Tibial artery (tissue), 4 donors: ENCODE measurements at regions not wholly inside any gene's neighbourhood (a gene's known extent, or its start where the extent isn't known, plus 50 kb on each side); places are given as distances from the start of the nearest gene placed in this dataset.

Source experiments
- DNase-seq, 2 donors: peaks; one replicate each; pipeline ENCODE4 v3.0.0-alpha.2; 2019
- H3K27ac ChIP-seq, 2 donors: fragments of 200-600 bp; sonication (generic) in 1 of 2; 1 replicate in 1 of 2; 2 replicates in 1 of 2; pipeline ENCODE4 v1.5.1; 2018 to 2019; ENCODE audit warnings: mild to moderate bottlenecking in 1 of 2
- H3K27me3 ChIP-seq, 2 donors: fragments of 200-600 bp; sonication (generic) in 1 of 2; one replicate each; pipeline versions ENCODE4 v1.5.1 to v1.6.0; 2016 to 2019
- H3K36me3 ChIP-seq, 3 donors: fragments of 200-600 bp; sonication (generic) in 2 of 3; one replicate each; pipeline ENCODE4 v1.5.1; 2016 to 2019; ENCODE audit warnings: mild to moderate bottlenecking in 2 of 3
- H3K4me1 ChIP-seq, 4 donors: fragments of 200-600 bp; sonication (generic) in 2 of 4; 1 replicate in 3 of 4; 2 replicates in 1 of 4; pipeline ENCODE4 v1.5.1; 2016 to 2019
- H3K4me3 ChIP-seq, 2 donors: fragments of 200-600 bp; sonication (generic) in 1 of 2; 1 replicate in 1 of 2; 2 replicates in 1 of 2; pipeline ENCODE4 v1.5.1; 2018 to 2019; ENCODE audit warnings: mild to moderate bottlenecking in 2 of 2
- H3K9me3 ChIP-seq, 3 donors: fragments of 200-600 bp; sonication (generic) in 1 of 3; one replicate each; pipeline ENCODE4 v1.5.1; 2016 to 2019
- CTCF ChIP-seq, 2 experiments: fragments of 200-600 bp in 1 of 2; fragments of 450-650 bp in 1 of 2; IDR thresholded peaks; one replicate each; pipeline ENCODE4 v1.5.1; 2017 to 2019; ENCODE audit warnings: antibody characterized with exemption in 2 of 2, mild to moderate bottlenecking in 1 of 2, moderate library complexity in 1 of 2
- intact Hi-C: fragments of 100-400 bp; cut with DNase I; formaldehyde crosslinking; loops from one replicate; pipeline ENCODE4 v1.15.0; 2023; ENCODE audit warnings: low total_unique reads

GRCh38 chr10:6863381-6863780 is 283.3 kb upstream of the PRKCQ start:
- Histone ChIP-seq H3K4me1 (no peaks in the 10 kb centered on the region), H3K27ac (no peak overlapping the region), H3K9me3 (no peaks in the 10 kb centered on the region), H3K36me3 (no peaks in the 10 kb centered on the region), H3K4me3 (no peak overlapping the region), H3K27me3 (no peaks in the 10 kb centered on the region)
- DNase-seq: no peak
- no peak for TF ChIP-seq CTCF (IDR thresholded peaks at IDR 0.05)
- intact Hi-C loops: no loop called here

GRCh38 chr10:6850452-6850851 is 270.4 kb upstream of the PRKCQ start:
- H3K27ac ChIP-seq: no peak overlapping the region
- no peaks in the 10 kb centered on the region for H3K27me3 ChIP-seq
- intact Hi-C loops: no loop called here
- H3K9me3 ChIP-seq: no peaks in the 10 kb centered on the region
- DNase-seq: no peak
- no peaks in the 10 kb centered on the region for H3K36me3 ChIP-seq
- H3K4me3 ChIP-seq: no peak overlapping the region
- TF ChIP-seq CTCF (IDR thresholded peaks at IDR 0.05): no peak
- H3K4me1 ChIP-seq: no peaks in the 10 kb centered on the region

GRCh38 chr10:6847561-6847960 is 267.5 kb upstream of the PRKCQ start:
- H3K27me3 ChIP-seq: no peaks in the 10 kb centered on the region
- H3K36me3 ChIP-seq: no peaks in the 10 kb centered on the region
- TF ChIP-seq CTCF (IDR thresholded peaks at IDR 0.05): no peak
- no peak for DNase-seq
- H3K4me1 ChIP-seq: no peaks in the 10 kb centered on the region
- intact Hi-C loops: no loop called here
- no peak overlapping the region for H3K4me3 ChIP-seq
- H3K9me3 ChIP-seq: peaks cover 0 to 5% (median 0%) of the 10 kb centered on the region in 3 donors
- no peak overlapping the region for H3K27ac ChIP-seq

GRCh38 chr10:6843894-6844650 is 264.0 kb upstream of the PRKCQ start:
- Histone ChIP-seq H3K36me3 (no peaks in the 10 kb centered on the region), H3K9me3 (peaks cover 0 to 10% (median 0%) of the 10 kb centered on the region in 3 donors), H3K27ac (no peak overlapping the region), H3K4me1 (no peaks in the 10 kb centered on the region), H3K4me3 (no peak overlapping the region), H3K27me3 (no peaks in the 10 kb centered on the region)
- intact Hi-C loops: no loop called here
- TF ChIP-seq CTCF (IDR thresholded peaks at IDR 0.05): no peak
- no peak for DNase-seq

- Histone ChIP-seq H3K4me1 (no peaks in the 10 kb centered on the region), H3K4me3 (no peak overlapping the region), H3K27ac (no peak overlapping the region), H3K9me3 (peaks cover 0 to 10% (median 0%) of the 10 kb centered on the region in 3 donors), H3K27me3 (no peaks in the 10 kb centered on the region), H3K36me3 (no peaks in the 10 kb centered on the region)
- DNase-seq: no peak
- no peak for TF ChIP-seq CTCF (IDR thresholded peaks at IDR 0.05)
- intact Hi-C loops: no loop called here
Measured at GRCh38 chr10:6843481-6843881, 263.4 kb upstream of the PRKCQ start.
